ENCODE measurements at regions not wholly inside any gene's neighbourhood (a gene's known extent, or its start where the extent isn't known, plus 50 kb on each side); places are given as distances from the start of the nearest gene placed in this dataset.

- no CpG with 5 or more reads among the region's 3 CpGs for WGBS (ENCODE audit: extremely low coverage, insufficient read length, low lambda C conversion rate)
- Mint-ChIP-seq H3K27me3 (ENCODE audit: low read depth) (no peaks in the 10 kb centered on the region), H3K9me3 (peaks cover 22 to 25% of the 10 kb centered on the region in 2 experiments), H3K27ac (no peak overlapping the region), H3K36me3 (ENCODE audit: insufficient read depth in 1 of 3, low read depth in 3 of 3) (peaks cover 0 to 13% (median 9%) of the 10 kb centered on the region in 3 experiments; a peak in 4 of 7 replicates), H3K4me1 (peaks cover 7% of the 10 kb centered on the region in 2 experiments), H3K4me3 (no peak overlapping the region)
- no peak overlapping the region for H2BK5ac ChIP-seq (ENCODE audit: insufficient read length, low read length)
- H3K9ac ChIP-seq (ENCODE audit: extremely low read depth, insufficient read length, low read length): no peak overlapping the region
- no peak overlapping the region for H4K8ac ChIP-seq (replicated peaks; ENCODE audit: insufficient read length, low read depth, low read length)
- H3K4ac ChIP-seq (ENCODE audit: low read depth, low read length): no peak overlapping the region
- no peak overlapping the region for H3K4me2 ChIP-seq (ENCODE audit: insufficient read depth, insufficient read length, low read length)
- H3K14ac ChIP-seq (ENCODE audit: insufficient read depth, low read length): no peak overlapping the region
- H3K23ac ChIP-seq (ENCODE audit: insufficient read length, low read depth, low read length): no peak overlapping the region
- no peak overlapping the region for H3T11ph ChIP-seq (ENCODE audit: low read length)
- no peaks in the 10 kb centered on the region for H4K20me1 ChIP-seq (ENCODE audit: control insufficient read depth, insufficient read depth, insufficient read length)
- no peak for TF ChIP-seq CTCF (conservative IDR thresholded peaks at IDR 0.05)
- no peaks in the 10 kb centered on the region for H3K4me1 ChIP-seq (ENCODE audit: insufficient read depth, low read length)
- H2AFZ ChIP-seq (ENCODE audit: low read length): no peak overlapping the region
- no peak overlapping the region for H2BK15ac ChIP-seq (ENCODE audit: low read depth, low read length)
- no peak overlapping the region for H3K27ac ChIP-seq (ENCODE audit: insufficient read length, low read depth, low read length)
- no peaks in the 10 kb centered on the region for H3K23me2 ChIP-seq (ENCODE audit: insufficient read length, low read depth, low read length, poor library complexity, severe bottlenecking)
- no peaks in the 10 kb centered on the region for H3K27me3 ChIP-seq (ENCODE audit: insufficient read depth, low read length)
- DNase-seq: no peak
- no peak overlapping the region for H4K5ac ChIP-seq (ENCODE audit: insufficient read length, low read depth, low read length)
- H3K9me3 ChIP-seq (ENCODE audit: control insufficient read depth, low read depth, low read length): no peaks in the 10 kb centered on the region
- no peak overlapping the region for H3K56ac ChIP-seq (ENCODE audit: insufficient read length, low read depth, low read length)
- no peak overlapping the region for H3K18ac ChIP-seq (ENCODE audit: insufficient read length, low read depth, low read length)
- no peaks in the 10 kb centered on the region for H3K79me2 ChIP-seq (ENCODE audit: insufficient read depth, low read length)
- H2BK12ac ChIP-seq (ENCODE audit: insufficient read length, low read depth, low read length): no peak overlapping the region
- no peak overlapping the region for H2BK120ac ChIP-seq (ENCODE audit: low read depth, low read length, poor library complexity, severe bottlenecking)
- H4K91ac ChIP-seq (ENCODE audit: insufficient read length, low read depth, low read length): no peak overlapping the region
- no peaks in the 10 kb centered on the region for H3K79me1 ChIP-seq (ENCODE audit: insufficient read depth, low read depth, low read length, poor library complexity, severe bottlenecking)
- no peak overlapping the region for H2AK5ac ChIP-seq (ENCODE audit: insufficient read length, low read length)
- no peak overlapping the region for H2BK20ac ChIP-seq (ENCODE audit: low read depth, low read length, poor library complexity, severe bottlenecking)
These were observed 550.1 kb upstream of the CDH8 start for GRCh38 chr16:62586128-62586862.

Data from H9 (cell line).